Activated CD8-positive, alpha-beta T cell treated with anti-CD3 and anti-CD28 coated beads for 36 hours (primary cell): ENCODE measurements at regions not wholly inside any gene's neighbourhood (a gene's known extent, or its start where the extent isn't known, plus 50 kb on each side); places are given as distances from the start of the nearest gene placed in this dataset.

Experiments used
- ATAC-seq: fragments of 200-7000 bp; cut with Tn5 transposase; one replicate; pipeline ENCODE4 v1.10.0; 2021; ENCODE audit warnings: mild to moderate bottlenecking, moderate library complexity
- CTCF ChIA-PET: fragments of 350-600 bp; sonication (Branson Sonifier 250); formaldehyde crosslinking; loops from one replicate; lab custom pipeline; 2021; ENCODE audit warnings: antibody characterized with exemption; lab: Charles Lee
- POLR2A ChIA-PET: fragments of 350-600 bp; sonication (Branson Sonifier 250); formaldehyde crosslinking; loops from one replicate; lab custom pipeline; 2021; ENCODE audit warnings: antibody characterized with exemption; lab: Charles Lee
- DNase-seq: peaks from one replicate; pipeline ENCODE4 v3.0.0-alpha.2; 2020
- H3K27ac Mint-ChIP-seq: one replicate; pipeline ENCODE4 v1.8.0; 2021; ENCODE audit warnings: mild to moderate bottlenecking, mixed read lengths
- H3K27me3 Mint-ChIP-seq: one replicate; pipeline ENCODE4 v1.8.0; 2021; ENCODE audit warnings: mixed read lengths
- H3K36me3 Mint-ChIP-seq: one replicate; pipeline ENCODE4 v1.8.0; 2021; ENCODE audit warnings: low read depth, mixed read lengths
- H3K4me1 Mint-ChIP-seq: one replicate; pipeline ENCODE4 v1.8.0; 2021; ENCODE audit warnings: low read depth, mixed read lengths
- H3K4me3 Mint-ChIP-seq: one replicate; pipeline ENCODE4 v1.8.0; 2021; ENCODE audit warnings: mild to moderate bottlenecking, moderate library complexity, mixed read lengths
- H3K9me3 Mint-ChIP-seq: one replicate; pipeline ENCODE4 v1.8.0; 2021; ENCODE audit warnings: mixed read lengths
- intact Hi-C: fragments of 100-400 bp; cut with micrococcal nuclease; formaldehyde crosslinking; loops from one replicate; pipeline ENCODE4 v1.10.0; 2022
- TF ChIP-seq, protein P1 (sequence below): fragments of 200-600 bp; IDR thresholded peaks from one replicate; pipeline ENCODE4 v1.8.0; 2022; ENCODE audit warnings: antibody characterized with exemption, mild to moderate bottlenecking

GRCh38 chr1:191929383-191929782 lies 228.9 kb upstream of the RGS18 start:
- ChIA-PET POLR2A (no interaction called here), CTCF (no interaction called here)
- Mint-ChIP-seq H3K36me3 (no peaks in the 10 kb centered on the region), H3K27me3 (no peaks in the 10 kb centered on the region), H3K4me1 (no peaks in the 10 kb centered on the region), H3K4me3 (no peak overlapping the region), H3K9me3 (peaks cover 5% of the 10 kb centered on the region), H3K27ac (no peak overlapping the region)
- intact Hi-C loops = no loop called here
- DNase-seq (no peak), ATAC-seq (no peak)
- TF ChIP-seq, protein P1, sequence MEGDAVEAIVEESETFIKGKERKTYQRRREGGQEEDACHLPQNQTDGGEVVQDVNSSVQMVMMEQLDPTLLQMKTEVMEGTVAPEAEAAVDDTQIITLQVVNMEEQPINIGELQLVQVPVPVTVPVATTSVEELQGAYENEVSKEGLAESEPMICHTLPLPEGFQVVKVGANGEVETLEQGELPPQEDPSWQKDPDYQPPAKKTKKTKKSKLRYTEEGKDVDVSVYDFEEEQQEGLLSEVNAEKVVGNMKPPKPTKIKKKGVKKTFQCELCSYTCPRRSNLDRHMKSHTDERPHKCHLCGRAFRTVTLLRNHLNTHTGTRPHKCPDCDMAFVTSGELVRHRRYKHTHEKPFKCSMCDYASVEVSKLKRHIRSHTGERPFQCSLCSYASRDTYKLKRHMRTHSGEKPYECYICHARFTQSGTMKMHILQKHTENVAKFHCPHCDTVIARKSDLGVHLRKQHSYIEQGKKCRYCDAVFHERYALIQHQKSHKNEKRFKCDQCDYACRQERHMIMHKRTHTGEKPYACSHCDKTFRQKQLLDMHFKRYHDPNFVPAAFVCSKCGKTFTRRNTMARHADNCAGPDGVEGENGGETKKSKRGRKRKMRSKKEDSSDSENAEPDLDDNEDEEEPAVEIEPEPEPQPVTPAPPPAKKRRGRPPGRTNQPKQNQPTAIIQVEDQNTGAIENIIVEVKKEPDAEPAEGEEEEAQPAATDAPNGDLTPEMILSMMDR = no peak

DNA sequence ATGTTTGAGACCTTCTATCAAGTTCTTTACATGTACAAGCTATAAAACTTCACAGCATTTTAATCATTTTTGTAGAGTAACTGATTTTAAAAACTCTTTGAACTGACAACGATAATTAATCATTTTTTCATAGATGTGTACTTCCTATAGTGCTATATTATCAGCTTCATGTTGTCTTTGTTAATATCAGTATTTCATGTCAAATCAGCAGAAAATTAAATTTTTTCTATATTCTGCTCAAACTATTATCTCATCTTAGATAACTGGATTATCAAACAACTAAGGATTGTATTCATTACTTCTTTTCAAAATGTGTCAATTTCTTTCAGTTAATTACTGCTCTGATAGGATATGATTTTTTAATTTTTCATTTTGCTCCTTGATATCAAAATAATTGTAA lies 214.6 kb upstream of the RGS18 start:
- no peak for DNase-seq
- Mint-ChIP-seq H3K36me3 (no peaks in the 10 kb centered on the region), H3K4me3 (no peak overlapping the region), H3K4me1 (no peaks in the 10 kb centered on the region), H3K27ac (no peak overlapping the region), H3K27me3 (no peaks in the 10 kb centered on the region), H3K9me3 (peaks cover 9% of the 10 kb centered on the region)
- POLR2A ChIA-PET = no interaction called here
- CTCF ChIA-PET = no interaction called here
- ATAC-seq = no peak
- intact Hi-C loops = no loop called here
- TF ChIP-seq, protein P1 = no peak

- DNase-seq (no peak), ATAC-seq (no peak)
- Mint-ChIP-seq H3K27ac (no peak overlapping the region), H3K4me1 (no peaks in the 10 kb centered on the region), H3K9me3 (peaks cover 8% of the 10 kb centered on the region), H3K27me3 (no peaks in the 10 kb centered on the region), H3K4me3 (no peak overlapping the region), H3K36me3 (no peaks in the 10 kb centered on the region)
- CTCF ChIA-PET = no interaction called here
- TF ChIP-seq, protein P1 = no peak
- intact Hi-C loops = no loop called here
- POLR2A ChIA-PET = no interaction called here
These were observed 204.7 kb upstream of the RGS18 start for GRCh38 chr1:191953526-191953925.

DNA sequence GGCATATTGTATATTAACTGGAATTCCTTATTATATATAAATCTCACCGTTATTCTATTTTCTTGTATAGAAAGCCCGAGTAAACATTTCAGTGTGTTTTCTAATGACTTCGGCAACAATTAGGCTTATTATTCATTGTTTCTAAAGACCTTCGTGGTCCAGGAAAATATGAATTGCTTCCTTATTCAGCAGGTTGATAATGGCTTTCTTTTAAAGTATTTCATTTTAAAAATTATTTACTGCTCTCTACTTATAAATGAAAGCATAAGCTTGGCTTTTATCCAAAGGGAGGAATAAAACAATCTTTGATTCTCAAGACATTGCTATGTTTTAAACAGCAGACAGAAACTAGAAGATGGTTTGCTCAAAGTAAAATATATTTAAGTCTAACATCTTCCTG lies 198.4 kb upstream of the RGS18 start:
- peaks cover 3% of the 10 kb centered on the region for H3K9me3 Mint-ChIP-seq

GRCh38 chr1:191963286-191963685 lies 195.0 kb upstream of the RGS18 start:
- no peaks in the 10 kb centered on the region for H3K4me1 Mint-ChIP-seq
- CTCF ChIA-PET = no interaction called here
- TF ChIP-seq, protein P1 = no peak
- H3K9me3 Mint-ChIP-seq = no peaks in the 10 kb centered on the region
- intact Hi-C loops = no loop called here
- no peak overlapping the region for H3K4me3 Mint-ChIP-seq
- H3K27ac Mint-ChIP-seq = no peak overlapping the region
- no peaks in the 10 kb centered on the region for H3K36me3 Mint-ChIP-seq
- POLR2A ChIA-PET = no interaction called here
- DNase-seq = no peak
- no peak for ATAC-seq
- no peaks in the 10 kb centered on the region for H3K27me3 Mint-ChIP-seq

More for the DNA sequence above, 198.4 kb upstream of the RGS18 start:
- no peak for DNase-seq
- H3K27ac Mint-ChIP-seq = no peak overlapping the region
- POLR2A ChIA-PET = no interaction called here
- no peaks in the 10 kb centered on the region for H3K27me3 Mint-ChIP-seq
- intact Hi-C loops = no loop called here
- TF ChIP-seq, protein P1 = no peak
- no peaks in the 10 kb centered on the region for H3K36me3 Mint-ChIP-seq
- no peaks in the 10 kb centered on the region for H3K4me1 Mint-ChIP-seq
- no peak overlapping the region for H3K4me3 Mint-ChIP-seq
- ATAC-seq = no peak
- CTCF ChIA-PET = no interaction called here
